GM12864 (cell line): ENCODE measurements at regions not wholly inside any gene's neighbourhood (a gene's known extent, or its start where the extent isn't known, plus 50 kb on each side); places are given as distances from the start of the nearest gene placed in this dataset.

ENCODE experiments used
- DNase-seq: peaks from one replicate; pipeline ENCODE4 v3.0.0-alpha.2; 2011; ENCODE audit warnings: low read depth
- H3K4me3 ChIP-seq: 2 replicates; pipeline ENCODE4 v1.5.1; 2011; ENCODE audit warnings: mild to moderate bottlenecking, low read depth, low read length, control low read depth
- CTCF ChIP-seq: IDR thresholded peaks from 2 replicates; pipeline ENCODE4 v1.5.1; 2011; ENCODE audit warnings: low read depth, mild to moderate bottlenecking, moderate library complexity, low read length, control low read depth, inconsistent platforms; ENCODE audit errors: missing control alignments

DNA sequence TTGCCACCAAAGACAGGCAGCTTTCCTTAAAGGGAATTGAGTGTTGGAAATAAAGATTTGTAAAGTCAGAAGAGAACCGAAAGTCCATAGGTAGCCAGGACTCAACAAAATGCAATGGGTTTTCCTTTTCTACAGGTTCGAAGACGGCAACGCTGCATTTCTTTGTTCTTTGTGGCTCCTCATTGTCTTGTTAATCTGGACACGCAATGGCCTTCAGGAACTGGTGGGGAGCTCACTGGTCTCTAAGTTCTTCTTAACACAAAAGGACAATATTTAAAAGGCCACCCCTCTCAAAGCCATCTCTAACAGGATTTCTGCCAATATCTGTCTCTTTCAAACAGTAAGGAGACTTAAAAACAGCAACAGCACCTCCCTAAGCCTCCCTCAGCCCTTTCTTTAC lies 170.6 kb downstream of the RMI1 start:
- no peak for TF ChIP-seq CTCF
- no peak for DNase-seq
- no peak overlapping the region for H3K4me3 ChIP-seq

DNA sequence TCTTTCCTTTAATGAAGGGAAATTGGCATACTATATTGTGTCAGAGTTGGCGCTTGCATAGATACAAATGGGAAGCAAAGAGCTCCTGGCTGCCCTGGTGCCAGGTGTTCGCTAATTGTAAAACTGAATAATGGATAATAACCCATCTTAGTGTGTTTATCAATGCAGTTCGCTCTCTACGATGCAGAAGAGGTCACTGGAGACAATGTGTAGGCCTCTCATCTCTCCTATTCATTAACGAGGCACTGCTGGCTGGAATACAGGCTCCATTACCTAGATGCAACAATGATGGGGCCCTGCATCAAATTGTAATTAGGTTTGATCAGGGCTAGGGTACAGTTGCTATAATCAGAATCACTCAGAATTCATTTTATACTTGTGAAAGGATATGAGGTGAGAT lies 171.0 kb downstream of the RMI1 start:
- TF ChIP-seq CTCF: no peak
- no peak for DNase-seq
- H3K4me3 ChIP-seq: no peak overlapping the region

- H3K4me3 ChIP-seq: no peak overlapping the region
- TF ChIP-seq CTCF: no peak
- DNase-seq: no peak
Measured at GRCh38 chr9:84152204-84152603, 171.6 kb downstream of the RMI1 start.

DNA sequence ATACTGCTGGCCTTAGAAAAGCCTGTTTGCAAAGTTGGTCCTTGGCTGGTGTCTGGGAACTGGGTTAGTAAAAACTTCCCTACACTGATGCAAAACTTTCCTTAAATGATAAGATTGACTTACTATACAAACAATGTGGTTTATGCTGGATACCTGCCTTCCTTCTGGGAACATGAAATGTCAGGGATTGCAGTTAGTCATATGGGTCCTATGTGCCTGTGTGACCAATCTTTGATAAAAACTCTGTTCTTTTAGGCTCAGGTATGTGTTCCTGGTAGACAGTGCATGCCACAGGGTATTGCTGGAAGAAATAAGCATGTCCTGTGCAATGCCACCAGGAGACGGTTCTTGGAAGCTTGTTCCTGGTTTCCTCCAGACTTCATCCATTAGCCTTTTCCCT lies 173.3 kb downstream of the RMI1 start:
- no peak for DNase-seq
- no peak overlapping the region for H3K4me3 ChIP-seq
- TF ChIP-seq CTCF: no peak

DNA sequence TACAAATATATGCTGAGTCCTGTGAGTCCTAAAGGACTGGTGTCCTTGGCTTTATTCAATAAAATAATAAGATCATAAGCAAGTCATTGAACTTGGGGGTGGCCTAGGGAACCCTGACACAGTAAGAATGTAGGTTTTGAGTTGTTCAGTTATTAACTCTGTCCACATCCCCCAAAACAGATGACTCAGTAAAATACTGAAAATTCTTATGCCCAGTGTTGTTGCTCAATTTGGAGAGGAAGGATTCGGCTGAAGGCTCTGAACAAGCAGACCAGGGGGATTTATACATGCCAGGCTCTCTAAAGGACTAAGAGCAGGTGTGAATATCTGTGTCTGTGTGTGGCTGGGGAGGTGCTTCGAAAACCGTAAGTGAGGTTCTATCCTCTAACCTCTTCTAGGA lies 173.7 kb downstream of the RMI1 start:
- TF ChIP-seq CTCF: no peak
- DNase-seq: no peak
- no peak overlapping the region for H3K4me3 ChIP-seq

- TF ChIP-seq CTCF: no peak
- H3K4me3 ChIP-seq: no peak overlapping the region
- DNase-seq: no peak
Measured at GRCh38 chr9:84163052-84163650, 177.4 kb downstream of the SLC28A3 start.

DNA sequence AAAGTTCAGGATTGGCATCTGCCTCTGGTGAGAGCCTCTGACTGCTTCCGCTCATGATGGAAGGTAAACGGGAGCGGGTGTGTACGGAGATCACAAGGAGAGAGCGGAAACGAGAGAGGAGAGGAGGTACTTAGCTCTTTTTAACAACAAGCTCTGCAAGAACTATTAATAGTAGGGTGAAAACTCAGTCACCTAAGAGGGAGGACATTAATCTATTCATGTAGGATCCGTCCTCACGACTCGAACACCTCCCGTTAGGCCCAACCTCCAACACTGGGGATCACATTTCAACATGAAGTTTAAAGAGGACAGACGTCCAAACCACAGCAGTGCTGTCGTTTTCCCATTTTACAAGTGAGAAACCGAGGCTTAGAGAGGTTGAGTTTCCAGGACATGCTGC lies 173.7 kb downstream of the SLC28A3 start:
- H3K4me3 ChIP-seq: no peak overlapping the region
- no peak for TF ChIP-seq CTCF
- DNase-seq: no peak
